H1 (cell line): ENCODE measurements at regions not wholly inside any gene's neighbourhood (a gene's known extent, or its start where the extent isn't known, plus 50 kb on each side); places are given as distances from the start of the nearest gene placed in this dataset.

Experiments used
- CTCF ChIA-PET: fragments of 300-600 bp; sonication (Branson Sonifier 250); formaldehyde crosslinking; loops from one replicate; lab custom pipeline; 2021; ENCODE audit not compliant: partially characterized antibody; lab: Charles Lee
- POLR2A ChIA-PET: fragments of 300-600 bp; sonication (Branson Sonifier 250); formaldehyde crosslinking; loops from one replicate; lab custom pipeline; 2021; ENCODE audit warnings: inconsistent platforms; ENCODE audit not compliant: partially characterized antibody; lab: Charles Lee
- DNase-seq, 2 experiments: peaks; one replicate each; pipeline versions ENCODE4 v3.0.0 to v3.0.0-alpha.2; 2010 to 2022; ENCODE audit warnings: low spot score in 2 of 2, low read depth in 1 of 2, mixed read lengths in 1 of 2
- FAIRE-seq: peaks from 2 replicates; lab custom pipeline; 2011; peaks lifted over from hg19 to GRCh38; lab: Jason Lieb, UNC
- H2AFZ ChIP-seq: 2 replicates; pipeline ENCODE4 v1.8.1; 2012; ENCODE audit warnings: low read length, inconsistent platforms
- H2AK5ac ChIP-seq: 2 replicates; pipeline ENCODE4 v1.6.1; 2013; ENCODE audit warnings: low read depth, low read length
- H2BK120ac ChIP-seq: replicated peaks from 2 replicates; pipeline ENCODE3; 2013; ENCODE audit warnings: low read depth, low read length, inconsistent platforms
- H2BK12ac ChIP-seq: 2 replicates; pipeline ENCODE4 v1.6.1; 2013; ENCODE audit warnings: low read depth, low read length
- H2BK15ac ChIP-seq: 2 replicates; pipeline ENCODE4 v1.6.1; 2013; ENCODE audit warnings: low read length
- H2BK20ac ChIP-seq: 2 replicates; pipeline ENCODE4 v1.6.1; 2013; ENCODE audit warnings: low read length
- H2BK5ac ChIP-seq: 2 replicates; pipeline ENCODE4 v1.6.1; 2013; ENCODE audit warnings: low read depth, low read length
- H3K14ac ChIP-seq: 2 replicates; pipeline ENCODE4 v1.6.1; 2013; ENCODE audit warnings: inconsistent platforms; ENCODE audit not compliant: insufficient read length
- H3K18ac ChIP-seq: 2 replicates; pipeline ENCODE4 v1.6.1; 2013; ENCODE audit warnings: low read length; ENCODE audit errors: extremely low read depth
- H3K23ac ChIP-seq: 2 replicates; pipeline ENCODE4 v1.6.1; 2013; ENCODE audit warnings: inconsistent platforms; ENCODE audit not compliant: insufficient read length
- H3K23me2 ChIP-seq: 2 replicates; pipeline ENCODE4 v1.6.1; 2013; ENCODE audit warnings: low read depth, low read length
- H3K27ac ChIP-seq: 2 replicates; pipeline ENCODE4 v1.6.1; 2011; ENCODE audit warnings: low read depth, low read length, inconsistent platforms
- H3K27me3 ChIP-seq, 4 experiments: replicated peaks in 1 of 4; 1 replicate in 1 of 4; 2 replicates in 3 of 4; pipeline versions ENCODE4 v1.6.1 to v1.8.1; 2011 to 2013; ENCODE audit warnings: low read length in 3 of 4, mild to moderate bottlenecking in 3 of 4, inconsistent platforms in 2 of 4, mixed read lengths in 2 of 4, moderate library complexity in 1 of 4; ENCODE audit not compliant: control insufficient read depth in 3 of 4, insufficient read depth in 3 of 4; ENCODE audit errors: extremely low read depth in 1 of 4
- H3K36me3 ChIP-seq, 4 experiments: 2 replicates each; pipeline versions ENCODE4 v1.6.1 to v1.8.1; 2011 to 2013; ENCODE audit warnings: mild to moderate bottlenecking in 4 of 4, low read length in 3 of 4, moderate library complexity in 2 of 4, control low read depth in 1 of 4, inconsistent platforms in 1 of 4; ENCODE audit not compliant: insufficient read depth in 4 of 4, control insufficient read depth in 2 of 4
- H3K4ac ChIP-seq: replicated peaks from 2 replicates; pipeline ENCODE3; 2013; ENCODE audit warnings: low read length, low read depth, mixed read lengths, inconsistent platforms; ENCODE audit not compliant: insufficient read length
- H3K4me1 ChIP-seq, 4 experiments: replicated peaks in 1 of 4; 1 replicate in 1 of 4; 2 replicates in 3 of 4; pipeline versions ENCODE4 v1.6.1 to v1.8.1; 2011 to 2013; ENCODE audit warnings: low read length in 3 of 4, inconsistent platforms in 2 of 4, mixed read lengths in 1 of 4; ENCODE audit not compliant: insufficient read depth in 4 of 4, control insufficient read depth in 3 of 4
- H3K4me2 ChIP-seq, 2 experiments: 2 replicates each; pipeline versions ENCODE4 v1.6.1 to v1.8.1; 2011 to 2013; ENCODE audit warnings: low read depth in 2 of 2, low read length in 2 of 2, control low read depth in 1 of 2, inconsistent platforms in 1 of 2, mild to moderate bottlenecking in 1 of 2; ENCODE audit not compliant: insufficient read depth in 1 of 2
- H3K4me3 ChIP-seq, 4 experiments: fragments of 200-600, 300-600 bp in 1 of 4; sonication (generic), shearing (Covaris generic), sonication (Bioruptor Twin) in 1 of 4; 2 replicates each; pipeline versions ENCODE4 v1.5.1 to v1.8.1; 2011 to 2016; ENCODE audit warnings: low read length in 4 of 4, low read depth in 3 of 4, control low read depth in 2 of 4, inconsistent platforms in 2 of 4, mild to moderate bottlenecking in 2 of 4, mixed read lengths in 1 of 4, moderate library complexity in 1 of 4; ENCODE audit not compliant: insufficient read depth in 2 of 4; ENCODE audit errors: extremely low read depth in 1 of 4
- H3K56ac ChIP-seq: replicated peaks from 2 replicates; pipeline ENCODE3; 2013; ENCODE audit warnings: low read depth, mild to moderate bottlenecking, mixed read lengths, low read length, inconsistent platforms; ENCODE audit not compliant: insufficient read length
- H3K79me1 ChIP-seq: 2 replicates; pipeline ENCODE4 v1.6.1; 2013; ENCODE audit warnings: low read depth, low read length, control low read depth
- H3K79me2 ChIP-seq, 2 experiments: 2 replicates each; pipeline versions ENCODE4 v1.6.1 to v1.8.1; 2012 to 2013; ENCODE audit warnings: low read length in 2 of 2, mild to moderate bottlenecking in 2 of 2, inconsistent platforms in 1 of 2; ENCODE audit not compliant: insufficient read depth in 2 of 2, control insufficient read depth in 1 of 2
- H3K9ac ChIP-seq, 4 experiments: replicated peaks in 1 of 4; 1 replicate in 1 of 4; 2 replicates in 3 of 4; pipeline versions ENCODE4 v1.6.1 to v1.8.1; 2011 to 2013; ENCODE audit warnings: low read depth in 3 of 4, low read length in 3 of 4, control low read depth in 2 of 4, mild to moderate bottlenecking in 2 of 4, moderate library complexity in 2 of 4, inconsistent platforms in 1 of 4; ENCODE audit errors: extremely low read depth in 1 of 4
- H3K9me3 ChIP-seq, 2 experiments: 2 replicates each; pipeline versions ENCODE4 v1.6.1 to v1.8.1; 2012 to 2013; ENCODE audit warnings: mild to moderate bottlenecking in 2 of 2, moderate library complexity in 2 of 2, control low read depth in 1 of 2, inconsistent platforms in 1 of 2, low read depth in 1 of 2, low read length in 1 of 2, mixed read lengths in 1 of 2; ENCODE audit not compliant: insufficient read depth in 2 of 2
- H4K20me1 ChIP-seq, 2 experiments: replicated peaks in 1 of 2; 2 replicates each; pipeline versions ENCODE3 to v1.8.1; 2011 to 2013; ENCODE audit warnings: inconsistent platforms in 2 of 2, low read length in 2 of 2, mild to moderate bottlenecking in 1 of 2; ENCODE audit not compliant: insufficient read depth in 2 of 2, control insufficient read depth in 1 of 2
- H4K5ac ChIP-seq: 2 replicates; pipeline ENCODE4 v1.6.1; 2013; ENCODE audit warnings: low read length, low read depth, mixed read lengths, inconsistent platforms; ENCODE audit not compliant: insufficient read length
- H4K8ac ChIP-seq: 2 replicates; pipeline ENCODE4 v1.8.0; 2013; ENCODE audit warnings: mild to moderate bottlenecking, moderate library complexity, low read length, inconsistent platforms; ENCODE audit not compliant: insufficient read depth; ENCODE audit errors: extremely low read depth
- H4K91ac ChIP-seq: replicated peaks from 2 replicates; pipeline ENCODE3; 2013; ENCODE audit warnings: low read length, mixed read lengths, inconsistent platforms; ENCODE audit not compliant: insufficient read length
- ATF3 ChIP-seq: IDR thresholded peaks from 2 replicates; pipeline ENCODE4 v1.6.1; 2011; ENCODE audit warnings: low read depth, mild to moderate bottlenecking, low read length; ENCODE audit not compliant: insufficient read depth
- BRCA1 ChIP-seq: IDR thresholded peaks from 2 replicates; pipeline ENCODE4 v1.6.1; 2012; ENCODE audit warnings: low read depth, low read length, improper control_type of control experiment
- CBX5 ChIP-seq: fragments of 300-800, 300-1000 bp; sonication (generic); IDR thresholded peaks from 2 replicates; pipeline ENCODE4 v1.7.1; 2016; ENCODE audit warnings: antibody characterized with exemption, low read length, low read depth
- CHD1 ChIP-seq: IDR thresholded peaks from 2 replicates; pipeline ENCODE4 v1.6.1; 2012; ENCODE audit warnings: low read depth, low read length, improper control_type of control experiment
- CTBP2 ChIP-seq: IDR thresholded peaks from 2 replicates; pipeline ENCODE4 v1.7.0; 2011; ENCODE audit warnings: borderline replicate concordance, mild to moderate bottlenecking, moderate library complexity, mixed read lengths, low read length; ENCODE audit not compliant: insufficient read depth, insufficient read length
- EZH2 ChIP-seq: fragments of 200-600 bp; sonication (generic); IDR thresholded peaks from 2 replicates; pipeline ENCODE4 v1.7.1; 2012; ENCODE audit warnings: low read depth, mild to moderate bottlenecking, moderate library complexity, low read length, inconsistent platforms; ENCODE audit not compliant: severe bottlenecking
- GABPA ChIP-seq: IDR thresholded peaks from 2 replicates; pipeline ENCODE4 v1.6.1; 2011; ENCODE audit warnings: mild to moderate bottlenecking, low read length, moderate library complexity, borderline replicate concordance; ENCODE audit not compliant: insufficient read depth
- GTF2F1 ChIP-seq: IDR thresholded peaks from 2 replicates; pipeline ENCODE4 v1.6.1; 2012; ENCODE audit warnings: low read depth, low read length, improper control_type of control experiment, borderline replicate concordance
- HDAC6 ChIP-seq: IDR thresholded peaks from one replicate; pipeline ENCODE4 v1.7.1; 2012; ENCODE audit warnings: low read depth, mild to moderate bottlenecking, inconsistent platforms, low read length, moderate library complexity
- MAFK ChIP-seq: IDR thresholded peaks from 2 replicates; pipeline ENCODE4 v1.6.1; 2012; ENCODE audit warnings: low read depth, mild to moderate bottlenecking, improper control_type of control experiment, low read length
- SAP30 ChIP-seq: fragments of 300-600 bp; sonication (generic); IDR thresholded peaks from 2 replicates; pipeline ENCODE4 v1.7.1; 2012; ENCODE audit warnings: low read length, moderate library complexity, mild to moderate bottlenecking, inconsistent platforms; ENCODE audit not compliant: insufficient read depth, insufficient replicate concordance
- SIRT6 ChIP-seq: IDR thresholded peaks from one replicate; pipeline ENCODE4 v1.7.1; 2012; ENCODE audit warnings: low read length, inconsistent platforms
- SP2 ChIP-seq: IDR thresholded peaks from 2 replicates; pipeline ENCODE4 v1.6.1; 2012; ENCODE audit warnings: mild to moderate bottlenecking, low read length, inconsistent platforms
- TCF12 ChIP-seq: IDR thresholded peaks from 2 replicates; pipeline ENCODE4 v1.6.1; 2011; ENCODE audit warnings: low read depth, mild to moderate bottlenecking, low read length
- WGBS, 2 experiments: shearing (Covaris generic) in 1 of 2; methylation state at CpG; one replicate each; pipeline versions ENCODE4 v1.1.6 to v1.1.7; 2013 to 2015; ENCODE audit warnings: low lambda C conversion rate in 2 of 2, mixed read lengths in 2 of 2, inconsistent platforms in 1 of 2, low coverage in 1 of 2, missing lambda C conversion rate in 1 of 2; ENCODE audit not compliant: insufficient replicate concordance in 2 of 2, insufficient coverage in 1 of 2, insufficient read length in 1 of 2; ENCODE audit errors: extremely low coverage in 1 of 2, missing lambda C conversion rate in 1 of 2; 5-methylcytosine and 5-hydroxymethylcytosine counted together

- Histone ChIP-seq H3K23ac (no peak overlapping the region), H3K79me1 (no peaks in the 10 kb centered on the region), H2BK20ac (no peak overlapping the region), H2BK5ac (no peak overlapping the region), H3K9me3 (peaks cover 4% of the 10 kb centered on the region in 2 experiments; a peak in 1 of 4 replicates), H2BK120ac (no peak overlapping the region), H4K20me1 (no peaks in the 10 kb centered on the region), H3K27ac (no peak overlapping the region), H3K56ac (no peak overlapping the region), H3K18ac (no peak overlapping the region), H3K4ac (no peak overlapping the region), H3K4me1 (peaks cover 0 to 4% (median 3%) of the 10 kb centered on the region in 4 experiments; a peak in 3 of 7 replicates), H2BK15ac (no peak overlapping the region), H3K4me2 (no peak overlapping the region), H4K5ac (no peak overlapping the region), H4K91ac (no peak overlapping the region), H2AK5ac (no peak overlapping the region), H3K36me3 (no peaks in the 10 kb centered on the region), H3K27me3 (no peaks in the 10 kb centered on the region), H2AFZ (no peak overlapping the region), H3K9ac (no peak overlapping the region), H2BK12ac (no peak overlapping the region), H3K14ac (no peak overlapping the region), H3K23me2 (no peaks in the 10 kb centered on the region), H4K8ac (no peak overlapping the region), H3K79me2 (no peaks in the 10 kb centered on the region), H3K4me3 (no peak overlapping the region)
- FAIRE-seq: no peak
- ChIA-PET POLR2A (no interaction called here), CTCF (no interaction called here)
- WGBS, 2 experiments: 89% methylated on average over 1 of the region's 2 CpGs; no CpG with 5 or more reads in 1 of the 2 experiments
- DNase-seq: no peak
- TF ChIP-seq SP2 (no peak), CTBP2 (no peak), CHD1 (no peak), SAP30 (no peak), HDAC6 (no peak), MAFK (no peak), EZH2 (no peak), BRCA1 (no peak), ATF3 (no peak), SIRT6 (no peak), TCF12 (no peak), CBX5 (no peak), GABPA (no peak), GTF2F1 (no peak)
Measured at GRCh38 chr1:238027366-238027765, 136.6 kb upstream of the ZP4 start.
